ENCODE measurements at regions not wholly inside any gene's neighbourhood (a gene's known extent, or its start where the extent isn't known, plus 50 kb on each side); places are given as distances from the start of the nearest gene placed in this dataset.
"Not testable (repeated sequence)": the region's sequence is repeated elsewhere in the genome, so short reads cannot be mapped to it uniquely, and the experiment has no call there.

DNA sequence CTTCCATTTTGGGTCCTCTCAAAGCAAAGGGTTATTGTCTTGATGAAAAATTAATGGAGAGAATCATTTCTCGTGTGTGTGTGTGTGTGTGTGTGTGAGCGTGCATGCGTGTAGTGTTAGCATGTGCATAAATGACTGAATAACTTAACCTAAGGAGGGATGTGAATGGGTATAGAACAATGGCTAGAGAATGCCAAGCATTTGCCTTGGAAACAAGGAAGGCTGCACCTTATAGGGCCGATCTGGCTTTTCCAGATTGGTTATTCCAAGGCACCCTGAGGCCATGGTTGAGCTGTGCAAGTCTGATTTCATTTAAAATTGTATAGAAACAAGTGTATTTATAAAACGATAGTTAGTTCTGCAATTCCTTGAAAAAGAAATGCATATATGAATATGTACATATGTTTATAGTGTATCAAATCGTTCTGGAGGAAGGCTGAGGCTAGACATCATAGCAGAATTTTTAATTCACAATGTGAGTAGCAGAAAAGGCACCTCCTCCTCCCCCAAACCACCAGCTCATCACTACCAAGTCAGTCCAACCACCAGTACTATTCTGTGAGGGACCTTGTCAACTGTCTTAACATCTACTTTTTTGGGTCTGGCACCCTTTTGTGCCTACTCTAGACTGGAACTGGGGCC, 322.7 kb upstream of the ISX start:
- DNase-seq: no peak

- peak; percentile 9 for DNase-seq
Observed at GRCh38 chr22:34760276-34761008, 305.5 kb upstream of the ISX start.

- DNase-seq: no peak
Observed at GRCh38 chr22:34761111-34761510, 304.8 kb upstream of the ISX start.

DNA sequence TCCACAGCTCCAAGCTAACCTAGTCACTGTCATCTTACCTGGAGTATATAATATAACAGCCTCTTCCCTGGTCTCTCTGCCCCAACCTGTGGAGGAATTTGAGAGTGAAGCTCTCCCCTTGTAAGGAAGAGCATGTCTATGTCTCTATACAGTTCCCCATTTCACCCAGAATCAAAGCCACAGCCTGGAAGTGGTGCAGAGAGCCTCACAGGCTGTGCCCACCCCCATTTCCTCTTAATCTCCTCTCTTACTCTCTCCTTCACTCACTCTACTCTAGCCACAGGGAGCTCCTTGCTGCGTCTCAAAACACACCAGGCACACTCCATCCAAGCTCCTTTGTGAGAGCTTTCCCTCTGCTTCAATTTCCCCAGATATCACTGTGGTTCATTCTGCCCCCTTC, 302.5 kb upstream of the ISX start:
- no peak for DNase-seq

DNA sequence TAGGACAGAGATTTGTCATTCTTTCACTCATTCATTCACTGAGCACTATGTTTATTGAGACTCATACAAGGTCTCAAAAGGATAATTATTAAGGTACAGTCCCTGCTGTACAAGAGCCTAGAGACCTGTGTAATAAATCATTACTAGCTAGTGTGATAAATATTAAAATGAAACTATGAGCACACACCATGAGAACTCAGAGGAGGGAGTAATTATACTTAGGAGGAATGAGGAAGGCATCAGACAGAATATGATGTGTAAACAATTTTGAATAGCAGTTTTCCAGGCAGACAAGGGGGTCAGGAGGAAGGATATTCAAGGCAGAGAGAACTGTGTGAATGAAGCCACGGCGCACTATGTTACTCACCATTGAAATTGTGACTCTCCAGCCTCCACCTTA, 300.8 kb upstream of the ISX start:
- no peak for DNase-seq

DNA sequence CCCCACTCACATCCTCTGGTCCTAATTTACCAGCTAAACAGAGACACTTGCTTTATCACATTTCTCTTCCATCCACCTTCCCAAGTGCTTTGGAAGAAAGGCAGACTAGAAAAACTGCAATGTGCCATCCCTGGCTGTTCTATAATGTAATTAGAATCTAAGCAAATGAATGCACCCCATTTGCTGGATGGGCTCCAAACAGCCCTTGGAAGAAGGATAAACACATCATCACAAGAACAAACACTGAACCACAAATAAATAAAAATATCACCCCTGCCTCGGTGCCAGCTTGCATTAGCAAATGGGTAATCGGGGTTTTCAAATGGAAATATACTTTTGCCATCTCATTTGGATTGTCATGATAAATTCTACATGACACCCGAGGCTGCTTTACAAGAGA, 296.6 kb upstream of the ISX start:
- DNase-seq: no peak

DNA sequence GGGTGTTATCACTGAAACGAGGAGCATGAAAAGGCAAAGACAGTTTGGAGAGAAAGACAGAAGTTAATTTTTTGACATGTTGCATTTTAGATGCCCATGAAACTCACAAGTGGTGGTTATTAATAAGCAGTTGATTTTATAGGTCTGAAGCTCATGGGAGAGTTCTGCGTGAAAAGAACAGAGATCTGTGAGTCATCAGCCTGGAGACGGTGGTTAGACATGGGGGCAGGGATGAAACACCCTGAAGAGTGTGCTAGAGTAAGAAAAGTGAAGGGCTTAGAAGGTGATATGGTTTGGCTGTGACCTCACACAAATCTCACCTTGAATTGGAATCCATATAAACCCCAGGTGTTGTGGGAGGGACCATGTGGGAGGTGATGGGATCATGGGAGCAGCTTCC, 289.1 kb upstream of the ISX start:
- no peak for DNase-seq

DNA sequence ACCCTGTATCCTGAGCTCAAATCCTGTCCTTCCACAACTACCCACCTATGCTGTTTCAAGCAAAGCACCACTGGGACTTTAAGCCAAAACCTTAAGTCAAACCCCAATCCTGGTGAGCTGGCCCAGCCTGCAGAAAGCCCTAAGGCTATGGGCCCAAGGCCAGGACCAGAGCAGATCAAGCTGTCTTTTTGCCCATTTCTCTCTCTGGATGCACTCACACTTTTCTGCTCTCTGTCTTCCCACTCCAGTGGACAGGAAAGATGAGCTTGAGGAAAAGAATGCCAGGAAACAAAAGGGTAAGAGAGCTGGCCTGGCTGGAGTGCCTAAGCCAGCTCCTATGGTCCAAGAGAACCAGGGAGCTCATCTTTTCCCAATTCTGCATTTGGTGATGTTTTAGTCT, 284.3 kb upstream of the ISX start:
- no peak for DNase-seq

GRCh38 chr22:34783436-34783835, 282.5 kb upstream of the ISX start:
- no peak for DNase-seq

DNA sequence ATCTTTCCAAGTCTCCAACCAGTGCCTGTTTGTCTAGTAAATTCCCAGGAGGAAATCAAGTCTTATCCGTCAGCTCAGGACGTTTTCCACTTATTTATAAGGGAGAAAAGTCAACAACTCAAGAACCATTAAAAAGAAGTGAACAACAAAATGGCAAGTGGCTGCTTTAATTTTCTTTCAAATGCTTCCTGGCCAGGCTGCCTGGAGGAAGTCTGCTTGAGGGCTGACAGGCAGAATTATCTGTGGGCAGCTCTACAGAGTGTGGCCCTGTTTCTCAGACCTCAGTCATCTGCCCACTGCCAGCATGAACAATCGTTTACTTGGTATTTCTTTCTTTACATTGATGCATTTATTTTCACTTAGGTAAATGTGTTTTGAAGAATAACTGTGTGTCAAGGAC, 281.9 kb upstream of the ISX start:
- DNase-seq: no peak

- DNase-seq: no peak
Observed at GRCh38 chr22:34797826-34798225, 268.1 kb upstream of the ISX start.

DNA sequence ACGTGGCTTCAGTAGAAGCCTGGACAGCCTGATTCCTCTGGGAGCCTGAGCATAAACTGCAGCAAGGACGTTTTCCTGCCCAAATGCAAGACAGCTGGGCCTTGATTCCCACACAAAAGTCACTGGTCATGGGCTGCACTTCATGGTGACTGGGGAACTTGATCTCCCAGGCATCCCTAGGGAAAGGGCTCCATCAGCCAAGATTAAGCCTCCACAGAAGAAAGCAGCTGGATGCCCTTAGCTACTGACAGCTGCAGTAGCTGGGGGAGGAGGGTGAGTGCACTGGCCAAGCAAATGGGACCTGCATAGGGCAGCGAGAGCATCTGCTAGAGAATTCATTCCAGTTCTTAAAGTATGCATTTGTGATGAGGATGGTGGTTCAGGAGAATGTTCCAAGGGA, 267.4 kb upstream of the ISX start:
- peak; percentile 81 for DNase-seq

- DNase-seq: peak; percentile 91
Observed at GRCh38 chr22:34800260-34800980, 265.5 kb upstream of the ISX start.

DNA sequence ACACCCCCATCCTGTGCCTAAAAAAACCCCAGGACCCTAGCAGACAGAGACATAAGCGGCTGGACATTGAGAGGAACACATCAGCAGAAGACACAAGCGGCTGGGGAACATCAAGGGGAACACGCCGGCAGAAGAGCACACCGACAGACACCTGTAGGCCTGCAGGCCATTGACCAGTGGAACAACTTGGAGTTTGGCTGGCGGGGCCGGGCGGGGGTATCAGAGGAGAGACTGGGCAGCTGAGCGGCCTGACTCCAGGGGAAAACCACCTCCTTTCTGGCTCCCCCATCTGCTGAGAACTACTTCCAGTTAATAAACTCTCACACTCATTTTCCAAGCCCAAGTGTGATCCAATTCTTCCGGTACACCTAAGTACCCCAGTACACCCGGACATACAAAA, 264.7 kb upstream of the ISX start:
- DNase-seq: no peak

DNA sequence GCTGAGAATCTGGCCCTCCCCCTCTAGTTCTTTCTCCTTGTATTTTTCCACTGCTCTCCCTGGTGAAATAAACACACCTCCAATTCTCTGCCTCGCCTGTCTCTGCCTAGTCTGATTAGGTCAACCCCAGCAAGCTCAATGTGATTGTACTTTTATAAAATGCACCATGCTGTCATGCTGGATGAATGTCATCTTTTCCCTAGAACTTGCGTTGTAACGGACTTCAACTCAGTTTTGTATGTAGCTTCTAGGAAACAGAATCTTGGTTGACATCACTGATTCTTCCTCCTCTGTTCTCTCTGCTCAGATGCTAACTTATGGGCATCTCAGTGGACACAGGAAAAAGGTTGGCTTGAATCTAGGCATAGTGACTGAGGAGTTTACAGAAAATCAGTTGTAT, 261.9 kb upstream of the ISX start:
- DNase-seq: no peak

DNA sequence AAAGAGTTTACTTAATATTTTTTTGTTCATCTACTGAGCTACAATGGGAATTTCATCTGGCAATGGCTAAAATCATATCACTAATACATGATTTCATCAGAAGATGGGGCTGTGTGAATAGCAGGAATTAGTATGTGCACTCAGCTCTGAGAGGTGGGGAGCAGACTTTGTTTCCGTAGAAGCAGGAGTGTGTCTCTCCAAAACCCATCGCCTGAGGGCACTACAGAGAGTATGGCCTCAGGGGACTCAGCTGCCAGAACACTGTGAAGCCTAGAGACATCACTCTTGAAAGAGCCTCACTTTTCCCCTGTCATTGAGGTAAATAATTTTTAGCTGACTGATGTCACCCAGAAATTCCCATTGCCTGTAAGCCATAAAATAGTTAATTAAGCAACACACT, 261.4 kb upstream of the ISX start:
- no peak for DNase-seq

DNA sequence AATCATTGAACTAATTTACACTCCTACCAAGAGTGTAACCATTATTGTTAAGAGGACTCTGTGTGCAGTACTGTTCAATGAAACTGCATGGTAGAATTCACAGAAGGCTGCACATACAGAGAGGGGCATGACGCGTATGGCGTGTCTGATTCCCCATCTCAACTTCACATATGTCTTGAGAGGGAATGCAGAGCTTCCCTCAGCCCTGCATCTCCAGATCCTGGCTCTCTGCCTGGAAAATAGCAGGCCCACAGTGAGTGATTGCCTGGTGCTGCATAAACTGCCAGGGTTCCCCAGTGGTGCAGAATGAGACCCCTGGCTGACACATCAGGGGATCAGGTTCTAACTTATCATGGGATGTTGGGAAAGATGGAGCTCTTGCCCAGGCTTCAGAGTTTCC, 260.2 kb upstream of the ISX start:
- no peak for DNase-seq

- DNase-seq: no peak
Observed at GRCh38 chr22:34808618-34809017, 257.3 kb upstream of the ISX start.

DNA sequence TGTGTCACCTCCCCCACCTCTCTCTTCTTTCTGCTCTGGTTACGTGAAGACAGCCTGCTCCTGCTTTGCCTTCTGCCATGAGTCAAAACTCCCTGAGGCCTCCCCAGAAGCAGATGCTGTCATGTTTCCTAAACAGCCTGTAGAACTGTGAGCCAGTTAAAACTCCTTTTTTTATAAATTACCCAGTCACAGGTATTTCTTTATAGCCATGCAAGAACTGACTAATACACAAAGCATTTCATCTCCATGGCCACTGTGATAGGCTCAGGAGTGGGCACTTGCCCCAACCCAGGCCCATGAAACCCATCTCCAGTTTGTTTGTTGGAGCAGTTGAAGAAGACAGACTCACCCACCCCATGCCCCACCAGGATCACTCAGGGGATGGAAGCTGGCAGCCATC, 253.3 kb upstream of the ISX start:
- DNase-seq: no peak

DNA sequence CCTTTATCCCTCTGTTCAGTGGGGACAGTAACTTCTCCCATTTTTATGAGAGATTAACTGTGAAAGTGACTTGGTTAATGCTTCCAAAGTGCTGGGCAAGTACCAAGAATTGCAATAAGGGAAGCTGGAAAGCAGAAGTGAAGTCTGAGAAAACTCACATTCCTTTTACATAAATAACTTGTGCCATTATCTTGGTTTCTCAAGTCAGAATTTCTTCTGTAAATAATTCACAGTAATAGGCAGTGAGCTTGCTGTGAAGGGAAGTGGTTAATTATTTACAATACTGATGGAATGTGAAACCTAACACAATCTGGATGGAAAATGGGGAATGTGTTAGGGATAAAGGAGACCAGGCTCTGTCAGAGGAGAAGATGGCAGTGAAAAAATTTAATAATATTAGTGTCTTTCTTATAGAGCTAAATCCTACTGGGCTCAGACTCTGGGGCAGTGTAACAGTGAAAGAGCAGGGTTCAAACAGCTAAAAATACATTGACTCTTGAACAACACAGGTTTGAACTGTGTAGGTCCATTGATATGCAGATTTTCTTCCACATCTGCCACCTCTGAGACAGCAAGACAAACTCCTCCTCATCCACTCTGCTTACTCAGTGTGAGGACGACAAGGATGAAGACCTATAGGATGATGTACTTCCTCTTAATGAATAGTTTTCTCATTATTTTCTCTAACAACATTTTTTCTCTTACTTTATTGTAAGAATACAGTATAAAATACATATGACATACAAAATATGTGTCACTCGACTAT, 251.5 kb upstream of the ISX start:
- peak; percentile 64 for DNase-seq

GRCh38 chr22:34829485-34829884, 236.5 kb upstream of the ISX start:
- DNase-seq: no peak

GRCh38 chr22:34834059-34834458, 231.9 kb upstream of the ISX start:
- DNase-seq: no peak

DNA sequence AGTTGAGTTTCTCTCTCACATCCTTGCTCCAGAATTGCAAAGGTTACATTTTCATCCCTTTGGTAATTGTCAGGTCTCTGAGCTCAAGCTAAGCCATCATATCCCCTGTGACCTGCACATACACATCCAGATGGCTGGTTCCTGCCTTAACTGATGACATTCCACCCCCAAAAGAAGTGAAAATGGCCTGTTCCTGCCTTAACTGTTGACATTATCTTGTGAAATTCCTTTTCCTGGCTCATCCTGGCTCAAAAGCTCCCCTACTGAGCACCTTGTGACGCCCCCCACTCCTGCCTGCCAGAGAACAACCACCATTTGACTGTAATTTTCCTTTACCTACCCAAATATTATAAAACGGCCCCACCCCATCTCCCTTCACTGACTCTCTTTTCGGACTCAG, 231.4 kb upstream of the ISX start:
- DNase-seq: not testable (repeated sequence)
